Activated B cell treated with CpG ODN at 0.5 μM for 24 hours (primary cell): ENCODE measurements at regions not wholly inside any gene's neighbourhood (a gene's known extent, or its start where the extent isn't known, plus 50 kb on each side); places are given as distances from the start of the nearest gene placed in this dataset.
A peak's percentile ranks its signal among the peaks of the same experiment; 100 is the strongest.

Experiments
- ATAC-seq: fragments of 200-7000 bp; cut with Tn5 transposase; one replicate; pipeline ENCODE4 v1.10.0; 2021; ENCODE audit warnings: low read depth, mild to moderate bottlenecking, moderate library complexity
- CTCF ChIA-PET: fragments of 350-600 bp; sonication (Branson Sonifier 250); formaldehyde crosslinking; loops from one replicate; lab custom pipeline; 2021; ENCODE audit warnings: antibody characterized with exemption; lab: Charles Lee
- POLR2A ChIA-PET: fragments of 350-600 bp; sonication (Branson Sonifier 250); formaldehyde crosslinking; loops from one replicate; lab custom pipeline; 2021; ENCODE audit warnings: antibody characterized with exemption; lab: Charles Lee
- DNase-seq: peaks from one replicate; pipeline ENCODE4 v3.0.0; 2022
- H3K27ac Mint-ChIP-seq: one replicate; pipeline ENCODE4 v1.8.0; 2020; ENCODE audit warnings: mixed read lengths
- H3K27me3 Mint-ChIP-seq: one replicate; pipeline ENCODE4 v1.8.0; 2021; ENCODE audit warnings: mixed read lengths
- H3K36me3 Mint-ChIP-seq: one replicate; pipeline ENCODE4 v1.8.0; 2021; ENCODE audit warnings: low read depth, mixed read lengths
- H3K4me1 Mint-ChIP-seq: one replicate; pipeline ENCODE4 v1.8.0; 2021; ENCODE audit warnings: mixed read lengths
- H3K4me3 Mint-ChIP-seq: one replicate; pipeline ENCODE4 v1.8.0; 2020; ENCODE audit warnings: mild to moderate bottlenecking, mixed read lengths
- H3K9me3 Mint-ChIP-seq: one replicate; pipeline ENCODE4 v1.8.0; 2020; ENCODE audit warnings: mixed read lengths
- intact Hi-C: fragments of 100-400 bp; cut with micrococcal nuclease; formaldehyde crosslinking; loops from one replicate; pipeline ENCODE4 v1.15.1; 2024
- TF ChIP-seq, protein P1 (sequence below): fragments of 200-600 bp; IDR thresholded peaks from one replicate; pipeline ENCODE4 v1.8.0; 2022; ENCODE audit warnings: antibody characterized with exemption, mild to moderate bottlenecking

DNA sequence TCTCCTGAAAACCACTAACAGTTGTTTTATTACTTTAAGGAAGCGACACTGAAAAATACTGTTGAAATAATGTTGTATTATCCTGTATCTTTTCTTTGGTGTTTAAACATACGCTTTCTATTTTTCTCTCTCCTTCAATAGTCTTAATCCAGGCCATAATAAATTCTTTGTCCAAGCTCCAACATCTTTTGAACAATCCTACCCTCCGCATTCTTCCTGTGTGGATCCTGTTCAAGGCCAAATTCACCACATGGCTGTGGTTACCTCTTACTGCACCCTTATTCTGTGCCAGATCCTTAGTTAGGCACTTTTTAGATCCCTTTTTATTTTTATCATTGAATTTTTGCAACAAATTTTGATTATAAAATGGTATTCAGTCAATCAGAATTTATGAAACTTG, 1691.5 kb downstream of the MAT2B start:
- Mint-ChIP-seq H3K36me3 (no peaks in the 10 kb centered on the region), H3K4me3 (no peak overlapping the region), H3K4me1 (no peaks in the 10 kb centered on the region), H3K27ac (no peak overlapping the region), H3K27me3 (no peaks in the 10 kb centered on the region), H3K9me3 (no peaks in the 10 kb centered on the region)
- ChIA-PET CTCF (no interaction called here), POLR2A (no interaction called here)
- intact Hi-C loops, result no loop called here
- ATAC-seq (no peak), DNase-seq (no peak)
- TF ChIP-seq, protein P1, sequence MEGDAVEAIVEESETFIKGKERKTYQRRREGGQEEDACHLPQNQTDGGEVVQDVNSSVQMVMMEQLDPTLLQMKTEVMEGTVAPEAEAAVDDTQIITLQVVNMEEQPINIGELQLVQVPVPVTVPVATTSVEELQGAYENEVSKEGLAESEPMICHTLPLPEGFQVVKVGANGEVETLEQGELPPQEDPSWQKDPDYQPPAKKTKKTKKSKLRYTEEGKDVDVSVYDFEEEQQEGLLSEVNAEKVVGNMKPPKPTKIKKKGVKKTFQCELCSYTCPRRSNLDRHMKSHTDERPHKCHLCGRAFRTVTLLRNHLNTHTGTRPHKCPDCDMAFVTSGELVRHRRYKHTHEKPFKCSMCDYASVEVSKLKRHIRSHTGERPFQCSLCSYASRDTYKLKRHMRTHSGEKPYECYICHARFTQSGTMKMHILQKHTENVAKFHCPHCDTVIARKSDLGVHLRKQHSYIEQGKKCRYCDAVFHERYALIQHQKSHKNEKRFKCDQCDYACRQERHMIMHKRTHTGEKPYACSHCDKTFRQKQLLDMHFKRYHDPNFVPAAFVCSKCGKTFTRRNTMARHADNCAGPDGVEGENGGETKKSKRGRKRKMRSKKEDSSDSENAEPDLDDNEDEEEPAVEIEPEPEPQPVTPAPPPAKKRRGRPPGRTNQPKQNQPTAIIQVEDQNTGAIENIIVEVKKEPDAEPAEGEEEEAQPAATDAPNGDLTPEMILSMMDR, result no peak

DNA sequence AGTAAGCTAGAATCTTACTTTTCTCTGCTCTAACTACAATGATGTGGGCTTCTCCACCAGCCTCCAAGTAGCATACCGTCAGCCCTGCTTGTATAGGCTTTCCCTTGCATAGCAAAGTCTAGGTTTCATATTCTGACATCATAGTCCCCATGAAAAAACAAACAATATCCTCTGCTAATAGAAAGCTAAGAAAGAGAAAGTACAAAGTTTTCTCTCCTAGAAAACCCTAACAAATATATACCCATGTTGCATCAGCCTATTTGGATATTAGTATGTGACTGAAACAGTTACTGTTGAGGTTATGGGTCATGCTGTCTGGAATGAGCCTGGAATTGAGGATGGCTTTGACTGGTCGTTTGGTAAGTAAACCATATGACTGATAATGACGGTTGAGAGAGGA, 1696.0 kb downstream of the MAT2B start:
- DNase-seq (no peak), ATAC-seq (no peak)
- Mint-ChIP-seq H3K36me3 (no peaks in the 10 kb centered on the region), H3K9me3 (no peaks in the 10 kb centered on the region), H3K27ac (no peak overlapping the region), H3K4me1 (no peaks in the 10 kb centered on the region), H3K27me3 (no peaks in the 10 kb centered on the region), H3K4me3 (no peak overlapping the region)
- TF ChIP-seq, protein P1, result no peak
- intact Hi-C loops, result no loop called here
- CTCF ChIA-PET, result no interaction called here
- POLR2A ChIA-PET, result no interaction called here

DNA sequence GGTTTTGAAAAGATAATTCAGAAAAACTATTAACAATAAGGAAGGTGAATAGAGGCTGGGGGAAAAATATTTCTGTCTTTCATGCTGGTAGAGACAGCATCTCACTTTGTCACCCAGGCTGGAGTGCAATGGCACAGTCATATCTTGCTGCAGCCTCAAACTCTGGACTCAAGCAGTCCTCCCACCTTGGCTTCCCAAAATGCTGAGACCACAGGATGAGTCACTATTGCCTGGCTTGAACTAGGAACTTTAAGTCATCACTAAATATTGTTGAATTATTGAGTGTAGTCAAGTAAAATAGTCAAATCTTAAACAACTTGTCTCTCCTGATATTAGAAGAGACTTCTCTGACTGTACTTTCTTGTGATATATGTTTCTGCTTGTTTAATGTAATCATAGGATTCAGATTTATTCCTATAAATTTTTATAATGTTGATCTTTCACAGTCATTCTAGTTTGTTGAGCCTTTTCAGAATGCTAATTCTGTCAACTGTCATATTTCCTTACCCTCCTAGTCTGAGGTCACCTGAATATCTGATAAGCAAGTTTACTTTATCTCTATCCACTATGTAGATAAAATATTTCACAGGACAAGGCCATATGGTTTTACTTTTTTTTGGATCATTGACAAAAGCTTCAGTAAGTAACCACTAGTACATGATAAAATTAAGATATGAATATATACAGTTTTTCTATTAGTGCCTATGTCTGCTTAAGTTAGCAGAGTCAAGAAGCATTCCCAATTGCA, 1696.5 kb downstream of the MAT2B start:
- no peaks in the 10 kb centered on the region for H3K36me3 Mint-ChIP-seq
- H3K9me3 Mint-ChIP-seq, result no peaks in the 10 kb centered on the region
- ChIA-PET CTCF (no interaction called here), POLR2A (no interaction called here)
- H3K27me3 Mint-ChIP-seq, result no peaks in the 10 kb centered on the region
- H3K27ac Mint-ChIP-seq, result no peak overlapping the region
- TF ChIP-seq, protein P1, result no peak
- no peak for DNase-seq
- intact Hi-C loops, result no loop called here
- no peak for ATAC-seq
- no peak overlapping the region for H3K4me3 Mint-ChIP-seq
- no peaks in the 10 kb centered on the region for H3K4me1 Mint-ChIP-seq

DNA sequence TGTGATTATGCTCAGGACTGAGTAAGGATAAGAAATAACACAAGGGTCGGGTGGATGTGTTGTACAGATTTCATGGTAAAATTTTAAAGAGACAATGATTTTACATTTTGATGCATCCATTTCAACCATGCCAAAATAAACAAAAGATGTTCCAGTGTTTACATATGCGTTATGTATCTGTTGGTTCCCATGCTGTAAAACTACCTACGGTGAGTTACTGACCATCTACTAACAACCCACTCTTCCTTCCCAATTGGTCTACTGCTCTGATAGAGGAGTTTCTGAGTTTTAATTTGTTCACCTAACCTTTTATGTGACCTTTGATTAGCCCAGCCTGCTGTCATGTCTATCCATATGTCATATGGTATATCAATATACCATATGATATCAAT, 1697.1 kb downstream of the MAT2B start:
- H3K9me3 Mint-ChIP-seq, result no peaks in the 10 kb centered on the region
- no peaks in the 10 kb centered on the region for H3K4me1 Mint-ChIP-seq
- H3K27me3 Mint-ChIP-seq, result no peaks in the 10 kb centered on the region
- no peak overlapping the region for H3K27ac Mint-ChIP-seq
- DNase-seq, result no peak
- no peaks in the 10 kb centered on the region for H3K36me3 Mint-ChIP-seq
- TF ChIP-seq, protein P1, result no peak
- ChIA-PET POLR2A (no interaction called here), CTCF (no interaction called here)
- H3K4me3 Mint-ChIP-seq, result no peak overlapping the region
- ATAC-seq, result no peak
- intact Hi-C loops, result no loop called here

DNA sequence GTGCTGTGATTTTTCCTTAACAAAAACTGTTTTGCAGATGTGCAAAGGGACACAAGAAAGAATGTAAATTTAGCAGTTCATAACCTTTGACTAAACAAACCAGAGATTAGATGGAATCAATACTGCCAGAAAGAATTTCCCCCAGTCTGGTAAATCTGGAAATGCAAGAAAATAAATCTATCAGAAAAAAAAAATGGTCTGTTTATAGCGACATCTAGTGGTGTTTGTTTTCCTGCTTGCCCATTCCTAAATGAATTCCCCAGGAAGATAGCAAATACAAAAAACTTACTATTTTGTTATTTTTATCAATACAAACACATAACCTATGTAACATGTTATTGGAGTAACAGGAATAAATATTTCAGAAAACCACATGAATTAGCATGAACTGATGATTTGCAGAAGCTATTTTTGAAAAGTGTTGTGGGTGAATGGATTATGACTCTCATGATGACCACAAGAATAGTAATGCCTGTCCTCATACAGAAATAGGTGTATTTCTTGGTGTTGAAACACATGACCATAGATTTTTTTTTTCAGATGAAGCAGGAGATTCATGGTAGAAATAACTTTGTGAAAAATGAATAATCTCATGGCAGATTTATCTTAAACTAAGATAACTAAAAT, 1703.8 kb downstream of the MAT2B start:
- Mint-ChIP-seq H3K9me3 (no peaks in the 10 kb centered on the region), H3K36me3 (no peaks in the 10 kb centered on the region), H3K4me3 (no peak overlapping the region), H3K27ac (no peak overlapping the region), H3K27me3 (no peaks in the 10 kb centered on the region), H3K4me1 (no peaks in the 10 kb centered on the region)
- POLR2A ChIA-PET, result no interaction called here
- ATAC-seq (no peak), DNase-seq (no peak)
- CTCF ChIA-PET, result interaction anchor here (2.4 kb wide), 1 partner anchor 1513 kb away, joined by 10 read pairs; no protein-coding TSS in a partner anchor
- TF ChIP-seq, protein P1, result peak; percentile 32
- intact Hi-C loops, result loop anchor here (1.0 kb wide), 3 partner anchors 705 to 1645 kb away; no protein-coding TSS in a partner anchor
